ENCODE measurements at regions not wholly inside any gene's neighbourhood (a gene's known extent, or its start where the extent isn't known, plus 50 kb on each side); places are given as distances from the start of the nearest gene placed in this dataset.

DNA sequence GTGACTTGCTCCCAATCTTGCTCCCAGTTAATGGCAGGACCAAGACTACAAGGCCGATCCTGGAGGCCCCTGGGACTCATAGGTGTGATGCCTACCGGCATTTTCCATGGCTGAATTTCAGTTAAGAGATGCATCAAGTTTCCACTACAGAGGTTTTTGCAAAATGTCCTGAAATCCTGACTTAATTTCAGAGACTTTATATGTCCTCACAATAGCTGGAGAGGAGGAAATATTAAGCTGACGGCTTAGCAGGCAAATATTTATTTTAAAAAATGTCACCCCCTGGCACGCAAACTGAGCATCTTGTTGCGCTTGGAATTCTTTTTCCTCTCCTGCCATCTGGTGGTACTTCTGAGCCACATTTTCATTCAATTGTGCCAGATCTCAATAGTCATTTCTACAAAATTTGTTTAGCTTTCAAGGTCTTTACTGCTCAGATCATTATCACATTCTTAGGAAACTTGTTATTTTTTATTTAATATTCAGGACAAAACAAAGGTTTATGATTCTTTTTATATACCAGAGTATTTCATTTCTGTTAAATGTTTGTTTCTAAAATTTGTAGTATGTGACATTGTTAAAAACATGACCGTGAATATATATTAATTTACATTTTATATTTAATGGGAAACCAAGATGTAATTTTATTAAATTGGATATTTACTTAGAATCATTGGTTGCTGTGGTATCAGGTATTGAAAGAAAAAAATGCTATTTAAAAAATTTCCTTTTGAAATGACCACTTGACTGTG is 189.2 kb upstream of the THRB start (continued):
- no peak for TF ChIP-seq ZNF449 (tag by site-specific recombination; IDR thresholded peaks at IDR 0.05)
- TF ChIP-seq ZBTB20 (tag by site-specific recombination; IDR thresholded peaks at IDR 0.05) = peak; percentile 43; the same call in 1 of the 2 replicates
- 0 out of 2 replicates have a peak, but pooled peaks have one; percentile 53 for TF ChIP-seq IKZF3 (tag by site-specific recombination; IDR thresholded peaks at IDR 0.05)
- peak; percentile 52; the same call in 1 of the 2 replicates for TF ChIP-seq GLIS1 (tag by site-specific recombination; IDR thresholded peaks at IDR 0.05)
- TF ChIP-seq ZNF335 (tag by site-specific recombination; conservative IDR thresholded peaks at IDR 0.05) = peak; percentile 63
- TF ChIP-seq ZNF558 (tag by site-specific recombination; IDR thresholded peaks at IDR 0.05) = peak; percentile 49; the same call in 1 of the 2 replicates
- 0 out of 2 replicates have a peak, but pooled peaks have one; percentile 28 for TF ChIP-seq YY2 (tag by site-specific recombination; IDR thresholded peaks at IDR 0.05)
- peak; percentile 94 for TF ChIP-seq SCRT2 (tag by site-specific recombination; IDR thresholded peaks at IDR 0.05)
- TF ChIP-seq ZBTB8A (tag by site-specific recombination; IDR thresholded peaks at IDR 0.05) = no peak; the same call in 1 of the 2 replicates
- TF ChIP-seq PRDM10 (tag by site-specific recombination; IDR thresholded peaks at IDR 0.05) = peak; percentile 70

- Histone ChIP-seq H3K9me3 (ENCODE audit: control insufficient read depth, insufficient read depth, low read depth, low read length) (no peaks in the 10 kb centered on the region), H3K4me3 (ENCODE audit: low read depth, low read length) (no peak overlapping the region), H3K27ac (ENCODE audit: extremely low read depth, low read depth, low read length) (no peak overlapping the region), H3K4me1 (ENCODE audit: control insufficient read depth, insufficient read depth, low read length) (no peaks in the 10 kb centered on the region; the same call in 1 of the 2 replicates), H3K36me3 (ENCODE audit: control insufficient read depth in 2 of 2, insufficient read depth in 1 of 2, low read length in 2 of 2) (no peaks in the 10 kb centered on the region)
- ChIA-PET POLR2A (no interaction called here), CTCF (interaction anchor here (0.6 to 2.3 kb wide), 9 partner anchors 110 to 685 kb away, joined by 3 to 12 read pairs (median 4); no protein-coding TSS in a partner anchor)
- TF ChIP-seq ZFHX2 (tag by site-specific recombination; conservative IDR thresholded peaks at IDR 0.05) (0 out of 2 replicates have a peak, but pooled peaks have one; percentile 9), ZNF335 (tag by site-specific recombination; conservative IDR thresholded peaks at IDR 0.05) (peak; percentile 67), ZEB2 (tag by site-specific recombination; IDR thresholded peaks at IDR 0.05) (peak; percentile 49; the same call in 1 of the 2 replicates), PRDM6 (tag by site-specific recombination; IDR thresholded peaks at IDR 0.05) (no peak), MZF1 (tag by site-specific recombination; IDR thresholded peaks at IDR 0.05; ENCODE audit: borderline replicate concordance) (peak; percentile 89), ZNF585B (tag by site-specific recombination; IDR thresholded peaks at IDR 0.05) (no peak), GLI2 (tag by site-specific recombination; IDR thresholded peaks at IDR 0.05; ENCODE audit: borderline replicate concordance, low read depth) (0 out of 2 replicates have a peak, but pooled peaks have one; percentile 2), ZSCAN30 (tag by site-specific recombination; IDR thresholded peaks at IDR 0.05) (peak; percentile 53; the same call in 1 of the 2 replicates), ZNF341 (tag by site-specific recombination; IDR thresholded peaks at IDR 0.05; ENCODE audit: low read depth) (no peak), ZNF561 (tag by site-specific recombination; IDR thresholded peaks at IDR 0.05; ENCODE audit: borderline replicate concordance) (0 out of 2 replicates have a peak, but pooled peaks have one; percentile 17), ZNF366 (tag by site-specific recombination; conservative IDR thresholded peaks at IDR 0.05) (peak; percentile 56), WT1 (tag by site-specific recombination; IDR thresholded peaks at IDR 0.05) (no peak), ZNF510 (tag by site-specific recombination; IDR thresholded peaks at IDR 0.05; ENCODE audit: insufficient replicate concordance) (no peak), ZBTB17 (tag by site-specific recombination; IDR thresholded peaks at IDR 0.05) (peak; percentile 32; the same call in 1 of the 2 replicates), BCL11B (tag by site-specific recombination; IDR thresholded peaks at IDR 0.05; ENCODE audit: low read depth) (no peak)
- TF ChIP-seq, protein P1, sequence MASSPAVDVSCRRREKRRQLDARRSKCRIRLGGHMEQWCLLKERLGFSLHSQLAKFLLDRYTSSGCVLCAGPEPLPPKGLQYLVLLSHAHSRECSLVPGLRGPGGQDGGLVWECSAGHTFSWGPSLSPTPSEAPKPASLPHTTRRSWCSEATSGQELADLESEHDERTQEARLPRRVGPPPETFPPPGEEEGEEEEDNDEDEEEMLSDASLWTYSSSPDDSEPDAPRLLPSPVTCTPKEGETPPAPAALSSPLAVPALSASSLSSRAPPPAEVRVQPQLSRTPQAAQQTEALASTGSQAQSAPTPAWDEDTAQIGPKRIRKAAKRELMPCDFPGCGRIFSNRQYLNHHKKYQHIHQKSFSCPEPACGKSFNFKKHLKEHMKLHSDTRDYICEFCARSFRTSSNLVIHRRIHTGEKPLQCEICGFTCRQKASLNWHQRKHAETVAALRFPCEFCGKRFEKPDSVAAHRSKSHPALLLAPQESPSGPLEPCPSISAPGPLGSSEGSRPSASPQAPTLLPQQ (tag by site-specific recombination; IDR thresholded peaks at IDR 0.05) = peak; percentile 72
Measured at GRCh38 chr3:24684506-24685023, 189.9 kb upstream of the THRB start.

Measured in HEK293 (cell line).